Activated T-helper 1 cell treated with anti-CD3 and anti-CD28 coated beads, Interleukin-12 subunit alpha, Interleukin-12 subunit beta, Interleukin-2, Interleukin-4 antibody, amounts not matched to agents 30 ng/mL and 10 ng/mL and 1 ng/mL, durations not matched to agents 14 hours and 24 hours and 36 hours (primary cell): ENCODE measurements at regions not wholly inside any gene's neighbourhood (a gene's known extent, or its start where the extent isn't known, plus 50 kb on each side); places are given as distances from the start of the nearest gene placed in this dataset.

Experiments
- DNase-seq: peaks from one replicate; pipeline ENCODE4 v3.0.0; 2021; ENCODE audit warnings: low spot score
- H3K27ac Mint-ChIP-seq: one replicate; pipeline ENCODE4 v1.8.0; 2021; ENCODE audit warnings: mild to moderate bottlenecking, mixed read lengths
- H3K27me3 Mint-ChIP-seq: one replicate; pipeline ENCODE4 v1.8.0; 2022; ENCODE audit warnings: mild to moderate bottlenecking, moderate library complexity, mixed read lengths; ENCODE audit not compliant: insufficient read depth
- H3K36me3 Mint-ChIP-seq: one replicate; pipeline ENCODE4 v1.8.0; 2021; ENCODE audit warnings: low read depth, mixed read lengths
- H3K4me1 Mint-ChIP-seq: one replicate; pipeline ENCODE4 v1.8.0; 2021; ENCODE audit warnings: low read depth, mixed read lengths
- H3K4me3 Mint-ChIP-seq: one replicate; pipeline ENCODE4 v1.8.0; 2021; ENCODE audit warnings: mild to moderate bottlenecking, moderate library complexity, mixed read lengths
- H3K9me3 Mint-ChIP-seq: one replicate; pipeline ENCODE4 v1.8.0; 2021; ENCODE audit warnings: mixed read lengths
- intact Hi-C: fragments of 100-400 bp; cut with micrococcal nuclease; formaldehyde crosslinking; loops from one replicate; pipeline ENCODE4 v1.15.1; 2024

GRCh38 chr6:91127752-91128151 is 540.9 kb upstream of the MAP3K7 start:
- Mint-ChIP-seq H3K36me3 (no peaks in the 10 kb centered on the region), H3K4me3 (no peak overlapping the region), H3K4me1 (no peaks in the 10 kb centered on the region), H3K27me3 (no peaks in the 10 kb centered on the region), H3K27ac (no peak overlapping the region), H3K9me3 (no peaks in the 10 kb centered on the region)
- DNase-seq: no peak
- intact Hi-C loops: no loop called here

GRCh38 chr6:91126876-91127275 is 540.0 kb upstream of the MAP3K7 start:
- Mint-ChIP-seq H3K27ac (no peak overlapping the region), H3K27me3 (no peaks in the 10 kb centered on the region), H3K4me1 (no peaks in the 10 kb centered on the region), H3K9me3 (no peaks in the 10 kb centered on the region), H3K4me3 (no peak overlapping the region), H3K36me3 (no peaks in the 10 kb centered on the region)
- DNase-seq: no peak
- intact Hi-C loops: no loop called here

DNA sequence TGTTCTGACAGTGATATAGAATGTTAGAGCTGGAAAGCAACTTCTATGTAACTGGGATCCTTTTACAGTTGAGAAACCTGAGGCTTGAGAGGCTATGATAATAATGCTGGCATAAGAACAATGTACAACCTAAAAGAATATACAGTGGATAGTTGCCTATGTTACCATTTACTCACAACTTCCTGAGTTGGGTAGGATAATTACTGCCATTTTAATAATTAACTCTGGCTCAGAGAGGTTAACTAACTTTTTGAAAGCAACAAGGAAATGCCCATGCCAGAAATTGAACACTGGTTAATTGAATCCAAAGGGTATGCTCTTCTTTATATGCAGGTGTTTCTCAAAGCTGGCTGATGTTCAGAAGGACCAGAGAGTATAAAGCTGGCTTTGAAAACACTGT is 530.7 kb upstream of the MAP3K7 start:
- Mint-ChIP-seq H3K9me3 (no peaks in the 10 kb centered on the region), H3K27ac (no peak overlapping the region), H3K4me1 (no peaks in the 10 kb centered on the region), H3K36me3 (no peaks in the 10 kb centered on the region), H3K27me3 (peaks cover 2% of the 10 kb centered on the region), H3K4me3 (no peak overlapping the region)
- intact Hi-C loops: no loop called here
- no peak for DNase-seq

GRCh38 chr6:91114123-91114708 is 527.3 kb upstream of the MAP3K7 start:
- Mint-ChIP-seq H3K9me3 (no peaks in the 10 kb centered on the region), H3K36me3 (no peaks in the 10 kb centered on the region), H3K4me1 (no peaks in the 10 kb centered on the region), H3K4me3 (no peak overlapping the region), H3K27me3 (no peaks in the 10 kb centered on the region), H3K27ac (no peak overlapping the region)
- intact Hi-C loops: no loop called here
- no peak for DNase-seq

GRCh38 chr6:91106083-91106482 is 519.2 kb upstream of the MAP3K7 start:
- Mint-ChIP-seq H3K4me3 (no peak overlapping the region), H3K27ac (no peak overlapping the region)
- intact Hi-C loops: no loop called here

DNA sequence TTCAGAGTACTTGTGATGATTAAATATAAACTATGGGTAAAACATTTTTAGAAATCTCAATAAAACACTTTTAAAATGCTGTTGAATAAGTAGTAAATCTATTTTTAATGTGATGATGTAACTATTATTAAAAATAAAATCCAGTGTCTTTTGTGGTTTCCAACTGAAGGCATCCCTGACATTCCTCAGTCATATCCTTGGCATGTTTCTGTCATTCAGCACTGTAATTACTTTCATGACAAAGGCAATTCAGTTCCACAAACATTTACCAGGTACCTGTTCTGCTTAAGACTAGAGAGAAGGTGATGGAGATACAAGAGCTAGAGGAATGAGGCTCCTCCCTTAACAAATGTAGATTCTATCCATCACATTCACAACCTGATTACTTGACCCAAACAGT is 518.7 kb upstream of the MAP3K7 start:
- DNase-seq: no peak
- no peak overlapping the region for H3K27ac Mint-ChIP-seq
- no peaks in the 10 kb centered on the region for H3K4me1 Mint-ChIP-seq
- H3K27me3 Mint-ChIP-seq: no peaks in the 10 kb centered on the region
- H3K36me3 Mint-ChIP-seq: no peaks in the 10 kb centered on the region
- intact Hi-C loops: no loop called here
- no peak overlapping the region for H3K4me3 Mint-ChIP-seq
- H3K9me3 Mint-ChIP-seq: no peaks in the 10 kb centered on the region

More at GRCh38 chr6:91106083-91106482, 519.2 kb upstream of the MAP3K7 start:
- Mint-ChIP-seq H3K27me3 (no peaks in the 10 kb centered on the region), H3K36me3 (no peaks in the 10 kb centered on the region), H3K9me3 (no peaks in the 10 kb centered on the region), H3K4me1 (no peaks in the 10 kb centered on the region)
- DNase-seq: no peak

- Mint-ChIP-seq H3K36me3 (no peaks in the 10 kb centered on the region), H3K4me3 (no peak overlapping the region), H3K27ac (no peak overlapping the region)
These were observed 512.6 kb upstream of the MAP3K7 start for GRCh38 chr6:91099479-91099878.

GRCh38 chr6:91098006-91098405 is 511.1 kb upstream of the MAP3K7 start:
- Mint-ChIP-seq H3K27ac (no peak overlapping the region), H3K4me3 (no peak overlapping the region), H3K4me1 (no peaks in the 10 kb centered on the region), H3K9me3 (no peaks in the 10 kb centered on the region), H3K27me3 (no peaks in the 10 kb centered on the region), H3K36me3 (no peaks in the 10 kb centered on the region)
- DNase-seq: no peak
- intact Hi-C loops: no loop called here

More at GRCh38 chr6:91099479-91099878, 512.6 kb upstream of the MAP3K7 start:
- Mint-ChIP-seq H3K4me1 (no peaks in the 10 kb centered on the region), H3K9me3 (no peaks in the 10 kb centered on the region), H3K27me3 (no peaks in the 10 kb centered on the region)
- DNase-seq: no peak
- intact Hi-C loops: no loop called here

GRCh38 chr6:91097364-91097763 is 510.5 kb upstream of the MAP3K7 start:
- H3K27ac Mint-ChIP-seq: no peak overlapping the region
- no peaks in the 10 kb centered on the region for H3K36me3 Mint-ChIP-seq
- H3K4me3 Mint-ChIP-seq: no peak overlapping the region
- DNase-seq: no peak
- H3K4me1 Mint-ChIP-seq: no peaks in the 10 kb centered on the region
- H3K9me3 Mint-ChIP-seq: no peaks in the 10 kb centered on the region
- intact Hi-C loops: no loop called here
- H3K27me3 Mint-ChIP-seq: no peaks in the 10 kb centered on the region

- H3K4me3 Mint-ChIP-seq: no peak overlapping the region
- DNase-seq: no peak
- H3K4me1 Mint-ChIP-seq: no peaks in the 10 kb centered on the region
- peaks cover 4% of the 10 kb centered on the region for H3K27me3 Mint-ChIP-seq
- H3K27ac Mint-ChIP-seq: no peak overlapping the region
- H3K9me3 Mint-ChIP-seq: no peaks in the 10 kb centered on the region
- intact Hi-C loops: no loop called here
- H3K36me3 Mint-ChIP-seq: no peaks in the 10 kb centered on the region
These were observed 508.1 kb upstream of the MAP3K7 start for GRCh38 chr6:91094806-91095475.

DNA sequence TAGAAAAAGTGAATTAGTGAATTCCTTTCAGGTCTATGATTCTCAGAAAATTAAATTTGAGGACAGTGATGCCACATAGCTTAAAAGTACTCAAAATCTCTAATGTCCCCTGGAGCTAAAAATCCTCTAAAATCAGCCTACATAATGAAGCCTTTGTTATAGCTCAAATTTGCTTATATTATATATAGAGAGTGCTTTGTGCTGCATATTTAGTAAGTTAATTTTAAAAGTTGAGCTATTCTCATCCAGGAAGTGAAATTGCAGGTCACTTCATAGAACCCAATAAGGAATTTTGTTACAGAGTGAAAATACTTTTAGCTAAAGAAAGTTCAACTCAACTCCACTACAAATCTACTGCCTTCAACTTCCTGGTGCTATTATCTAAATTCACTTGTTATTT is 507.5 kb upstream of the MAP3K7 start:
- H3K4me3 Mint-ChIP-seq: no peak overlapping the region
- no peaks in the 10 kb centered on the region for H3K4me1 Mint-ChIP-seq
- intact Hi-C loops: no loop called here
- H3K27me3 Mint-ChIP-seq: peaks cover 4% of the 10 kb centered on the region
- no peaks in the 10 kb centered on the region for H3K36me3 Mint-ChIP-seq
- no peak for DNase-seq
- H3K27ac Mint-ChIP-seq: no peak overlapping the region
- no peaks in the 10 kb centered on the region for H3K9me3 Mint-ChIP-seq

DNA sequence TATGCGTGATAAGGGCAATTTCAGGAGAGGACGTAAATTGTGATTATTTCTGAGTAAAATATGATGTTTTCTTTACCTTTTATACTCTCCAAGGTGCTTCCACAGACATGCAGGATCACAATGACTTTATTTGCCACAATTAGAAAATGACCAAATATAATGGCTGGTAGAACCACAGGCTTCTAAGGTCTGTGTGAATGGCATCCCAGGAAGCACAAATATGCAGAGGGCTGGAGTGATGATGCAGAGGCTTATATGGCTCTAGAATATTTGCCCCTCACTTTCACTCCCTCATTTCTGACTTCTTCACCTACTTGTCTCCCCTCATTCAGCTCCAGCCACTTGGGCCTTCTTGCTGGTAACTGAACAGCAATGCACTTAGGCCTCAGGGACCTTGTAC is 502.1 kb upstream of the MAP3K7 start:
- intact Hi-C loops: no loop called here
- Mint-ChIP-seq H3K4me1 (no peaks in the 10 kb centered on the region), H3K27ac (no peak overlapping the region)

DNA sequence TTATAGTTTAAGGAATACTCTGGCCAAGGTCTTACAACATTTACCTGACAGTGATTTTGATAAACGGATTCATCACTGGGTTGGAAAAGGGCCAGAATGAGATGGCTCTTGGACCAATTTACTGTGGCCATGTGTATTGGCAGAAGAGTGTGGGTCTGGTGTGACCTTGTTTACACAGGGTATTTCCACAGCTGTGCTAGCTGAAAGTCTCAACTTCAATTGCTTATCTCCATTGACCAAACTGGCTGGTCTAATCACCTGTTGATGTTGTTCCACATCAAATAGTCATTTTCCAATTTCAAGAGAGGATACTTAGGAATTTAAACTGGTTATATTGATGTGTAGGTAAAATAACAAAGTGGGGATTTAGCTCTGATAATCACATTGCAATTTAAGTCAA is 501.6 kb upstream of the MAP3K7 start:
- no peaks in the 10 kb centered on the region for H3K36me3 Mint-ChIP-seq
- no peak overlapping the region for H3K27ac Mint-ChIP-seq
- no peaks in the 10 kb centered on the region for H3K9me3 Mint-ChIP-seq
- peaks cover 4% of the 10 kb centered on the region for H3K27me3 Mint-ChIP-seq
- intact Hi-C loops: no loop called here
- DNase-seq: no peak
- H3K4me1 Mint-ChIP-seq: no peaks in the 10 kb centered on the region
- no peak overlapping the region for H3K4me3 Mint-ChIP-seq

More for the DNA sequence above, 502.1 kb upstream of the MAP3K7 start:
- Mint-ChIP-seq H3K4me3 (no peak overlapping the region), H3K27me3 (peaks cover 4% of the 10 kb centered on the region), H3K9me3 (no peaks in the 10 kb centered on the region), H3K36me3 (no peaks in the 10 kb centered on the region)
- DNase-seq: no peak

DNA sequence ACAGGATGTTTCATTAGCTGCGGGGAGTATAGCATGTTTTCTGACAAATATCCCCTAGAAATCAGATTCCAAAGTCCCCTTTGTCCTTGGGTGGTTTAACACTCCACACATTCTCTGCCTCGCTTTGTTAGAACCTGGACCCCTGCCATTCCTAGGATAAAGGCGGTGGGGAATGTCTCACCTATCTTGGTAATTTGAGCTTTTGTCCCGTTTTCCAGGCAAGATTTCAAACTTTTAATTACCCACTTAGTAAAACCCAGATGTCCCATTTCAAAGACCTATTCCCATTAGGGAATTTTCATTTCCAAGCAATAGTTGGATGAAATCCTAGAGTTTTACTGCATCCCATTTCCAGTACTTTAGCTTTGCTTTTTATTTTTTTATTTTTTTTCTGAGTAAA is 501.0 kb upstream of the MAP3K7 start:
- Mint-ChIP-seq H3K9me3 (no peaks in the 10 kb centered on the region), H3K4me3 (no peak overlapping the region), H3K36me3 (no peaks in the 10 kb centered on the region), H3K4me1 (no peaks in the 10 kb centered on the region), H3K27me3 (peaks cover 4% of the 10 kb centered on the region), H3K27ac (no peak overlapping the region)
- no peak for DNase-seq
- intact Hi-C loops: no loop called here
